ENCODE measurements at regions not wholly inside any gene's neighbourhood (a gene's known extent, or its start where the extent isn't known, plus 50 kb on each side); places are given as distances from the start of the nearest gene placed in this dataset.

DNA sequence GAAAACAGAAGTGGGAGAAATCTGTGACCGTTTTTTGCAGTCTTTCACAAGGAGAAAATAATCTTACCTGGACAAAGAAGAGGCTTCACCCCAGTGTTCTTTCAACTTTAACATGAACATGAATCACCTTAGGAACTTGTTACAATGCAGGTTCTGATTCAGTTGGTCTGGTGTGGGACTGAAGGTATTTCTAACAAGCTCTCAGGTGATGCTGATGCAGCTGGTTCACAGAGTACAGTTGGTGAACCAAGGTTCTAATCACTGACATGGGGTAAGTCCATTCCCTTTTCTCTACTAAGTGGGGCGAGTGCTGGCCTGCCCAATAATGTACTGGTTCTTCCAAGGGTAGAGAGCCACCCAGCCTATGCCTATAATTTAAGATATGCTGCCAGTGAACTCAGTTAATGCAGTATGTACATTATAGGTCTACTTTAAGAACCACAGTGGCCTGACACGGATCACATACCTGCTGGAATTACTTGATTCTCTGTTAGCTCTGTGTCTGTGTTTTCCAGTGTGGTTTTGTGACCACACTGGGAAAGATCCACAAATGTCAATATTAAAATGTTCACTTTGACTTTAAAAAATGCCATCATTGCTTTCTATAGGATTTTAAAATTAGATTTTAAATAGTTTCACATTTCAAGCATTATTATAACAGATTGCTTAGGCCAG, 304.1 kb downstream of the ZNF621 start:
- no peak for TF ChIP-seq NFRKB (IDR thresholded peaks at IDR 0.05)
- no peak for TF ChIP-seq SUZ12 (IDR thresholded peaks at IDR 0.05)
- no peak for TF ChIP-seq TARDBP (IDR thresholded peaks at IDR 0.05)
- TF ChIP-seq FOXM1 (IDR thresholded peaks at IDR 0.05; ENCODE audit: borderline replicate concordance) = no peak
- no peak for TF ChIP-seq FOXK2 (IDR thresholded peaks at IDR 0.05)
- TF ChIP-seq BHLHE40 (IDR thresholded peaks at IDR 0.05; ENCODE audit: borderline replicate concordance) = no peak
- TF ChIP-seq ELF4 (IDR thresholded peaks at IDR 0.05) = no peak
- no peak for TF ChIP-seq L3MBTL2 (conservative IDR thresholded peaks at IDR 0.05)
